B cell (primary cell): ENCODE measurements at regions not wholly inside any gene's neighbourhood (a gene's known extent, or its start where the extent isn't known, plus 50 kb on each side); places are given as distances from the start of the nearest gene placed in this dataset.

Experiments used
- ATAC-seq: fragments of 200-7000 bp; cut with Tn5 transposase; one replicate; pipeline ENCODE4 v1.10.0; 2021; ENCODE audit warnings: low read depth, mild to moderate bottlenecking, moderate number of reproducible peaks, moderate library complexity
- CTCF ChIA-PET: fragments of 350-600 bp; sonication (Branson Sonifier 250); formaldehyde crosslinking; loops from one replicate; lab custom pipeline; 2021; ENCODE audit warnings: antibody characterized with exemption, inconsistent platforms; lab: Charles Lee
- POLR2A ChIA-PET: fragments of 350-600 bp; sonication (Branson Sonifier 250); formaldehyde crosslinking; loops from one replicate; lab custom pipeline; 2021; ENCODE audit warnings: antibody characterized with exemption; lab: Charles Lee
- DNase-seq: peaks from one replicate; pipeline ENCODE4 v3.0.0; 2013
- H2AFZ ChIP-seq: 2 replicates; pipeline ENCODE4 v1.6.1; 2012; ENCODE audit warnings: mild to moderate bottlenecking, low read depth, low read length; ENCODE audit not compliant: insufficient read depth, poor library complexity, severe bottlenecking
- H3K27ac ChIP-seq, 2 donors: 1 replicate in 1 of 2; 2 replicates in 1 of 2; pipeline ENCODE4 v1.5.1; 2012 to 2013; ENCODE audit warnings: low read length in 2 of 2, mild to moderate bottlenecking in 2 of 2, moderate library complexity in 1 of 2
- H3K27me3 ChIP-seq, 4 experiments: fragments of 200-600 bp in 1 of 4; sonication (generic) in 1 of 4; replicated peaks in 1 of 4; 1 replicate in 2 of 4; 2 replicates in 2 of 4; pipeline versions ENCODE4 v1.6.1 to v1.7.0; 2013 to 2016; ENCODE audit warnings: low read length in 3 of 4, mild to moderate bottlenecking in 2 of 4, mixed read lengths in 1 of 4, moderate library complexity in 1 of 4; ENCODE audit not compliant: insufficient read depth in 4 of 4, control insufficient read depth in 3 of 4; ENCODE audit errors: control extremely low read depth in 1 of 4
- H3K36me3 ChIP-seq, 2 experiments: replicated peaks in 1 of 2; 1 replicate in 1 of 2; 2 replicates in 1 of 2; pipeline versions ENCODE4 v1.6.1 to v1.7.1; 2013; ENCODE audit warnings: low read length in 1 of 2; ENCODE audit not compliant: insufficient read depth in 2 of 2, control insufficient read depth in 1 of 2; ENCODE audit errors: control extremely low read depth in 1 of 2, extremely low read depth in 1 of 2
- H3K4me1 ChIP-seq, 2 donors: fragments of 200-600 bp in 1 of 2; sonication (generic) in 1 of 2; 1 replicate in 1 of 2; 2 replicates in 1 of 2; pipeline versions ENCODE4 v1.5.1 to v1.6.1; 2013 to 2017; ENCODE audit warnings: low read length in 2 of 2; ENCODE audit not compliant: control insufficient read depth in 2 of 2, insufficient read depth in 2 of 2
- H3K4me2 ChIP-seq: replicated peaks from 2 replicates; pipeline ENCODE3; 2012; ENCODE audit warnings: mild to moderate bottlenecking, low read depth, low read length; ENCODE audit not compliant: poor library complexity, severe bottlenecking
- H3K4me3 ChIP-seq, 5 experiments: fragments of 200-600 bp in 1 of 5; sonication (generic) in 1 of 5; 1 replicate in 3 of 5; 2 replicates in 2 of 5; pipeline versions ENCODE4 v1.5.1 to v1.7.0; 2011 to 2016; ENCODE audit warnings: low read length in 4 of 5, mild to moderate bottlenecking in 4 of 5, low read depth in 2 of 5, control low read depth in 1 of 5, moderate library complexity in 1 of 5; ENCODE audit not compliant: insufficient read depth in 1 of 5; ENCODE audit errors: control extremely low read depth in 1 of 5, extremely low read depth in 1 of 5
- H3K79me2 ChIP-seq: fragments of 200-600 bp; sonication (generic); one replicate; pipeline ENCODE4 v1.6.0; 2016; ENCODE audit warnings: low read length; ENCODE audit not compliant: control insufficient read depth, insufficient read depth
- H3K9ac ChIP-seq: fragments of 200-600 bp; sonication (generic); 2 replicates; pipeline ENCODE4 v1.6.1; 2017; ENCODE audit warnings: mild to moderate bottlenecking, low read length, moderate library complexity
- H3K9me3 ChIP-seq, 3 donors: one replicate each; pipeline versions ENCODE4 v1.6.1 to v1.7.1; 2013; ENCODE audit warnings: low read length in 2 of 3; ENCODE audit not compliant: control insufficient read depth in 2 of 3, insufficient read depth in 1 of 3; ENCODE audit errors: control extremely low read depth in 1 of 3
- H4K20me1 ChIP-seq: 2 replicates; pipeline ENCODE4 v1.6.0; 2012; ENCODE audit warnings: mild to moderate bottlenecking, low read length; ENCODE audit not compliant: insufficient read depth, control insufficient read depth, poor library complexity, severe bottlenecking
- H3K27ac Mint-ChIP-seq: one replicate; pipeline ENCODE4 v1.8.0; 2021; ENCODE audit warnings: mixed read lengths
- H3K27me3 Mint-ChIP-seq: one replicate; pipeline ENCODE4 v1.8.0; 2021; ENCODE audit warnings: mixed read lengths
- H3K4me1 Mint-ChIP-seq: one replicate; pipeline ENCODE4 v1.8.0; 2021; ENCODE audit warnings: mixed read lengths
- H3K4me3 Mint-ChIP-seq: one replicate; pipeline ENCODE4 v1.8.0; 2021; ENCODE audit warnings: mixed read lengths
- H3K9me3 Mint-ChIP-seq: one replicate; pipeline ENCODE4 v1.8.0; 2022; ENCODE audit warnings: mixed read lengths; ENCODE audit not compliant: insufficient read depth
- CTCF ChIP-seq: fragments of 200-600 bp; IDR thresholded peaks from one replicate; pipeline ENCODE4 v1.8.0; 2022; ENCODE audit warnings: antibody characterized with exemption, mild to moderate bottlenecking
- EZH2 ChIP-seq: IDR thresholded peaks from 2 replicates; pipeline ENCODE4 v1.6.1; 2012; ENCODE audit warnings: borderline replicate concordance, low read depth, mild to moderate bottlenecking, moderate library complexity, low read length; ENCODE audit not compliant: insufficient read depth, poor library complexity, severe bottlenecking
- WGBS: methylation state at CpG from one replicate; pipeline ENCODE4 v1.1.5; 2013; ENCODE audit warnings: missing lambda C conversion rate; ENCODE audit not compliant: insufficient coverage; 5-methylcytosine and 5-hydroxymethylcytosine counted together
- intact Hi-C: fragments of 100-400 bp; cut with micrococcal nuclease; formaldehyde crosslinking; loops from one replicate; pipeline ENCODE4 v1.10.0; 2022

DNA sequence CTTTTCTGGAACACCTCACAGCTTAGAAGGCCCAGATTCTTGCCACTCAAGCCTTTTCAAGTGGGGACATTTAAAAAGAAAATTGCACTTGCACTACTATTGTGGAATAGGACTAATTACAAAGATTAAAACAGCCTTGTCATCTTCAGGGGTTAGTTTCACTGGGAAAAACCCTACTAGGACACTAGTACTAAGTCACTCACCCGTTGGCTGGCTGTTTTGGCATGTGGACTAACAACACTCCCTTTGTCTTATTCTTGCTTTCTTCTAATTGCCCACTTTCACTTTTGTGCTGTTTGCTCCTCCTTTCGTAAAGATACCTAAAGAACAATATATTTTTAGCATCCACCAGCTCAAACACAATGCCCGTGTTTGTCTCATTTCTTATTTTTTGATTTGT is 200.9 kb upstream of the MID1 start:
- Mint-ChIP-seq H3K27ac (no peak overlapping the region), H3K9me3 (no peaks in the 10 kb centered on the region), H3K4me3 (no peak overlapping the region), H3K27me3 (no peaks in the 10 kb centered on the region), H3K4me1 (no peaks in the 10 kb centered on the region)
- DNase-seq, result no peak
- H3K27me3 ChIP-seq, result no peaks in the 10 kb centered on the region
- TF ChIP-seq EZH2 (no peak), CTCF (no peak)
- ATAC-seq, result no peak
- H3K4me3 ChIP-seq, result no peak overlapping the region
- no peak overlapping the region for H3K9ac ChIP-seq
- H3K4me1 ChIP-seq, result no peaks in the 10 kb centered on the region
- no peaks in the 10 kb centered on the region for H4K20me1 ChIP-seq
- CTCF ChIA-PET, result no interaction called here
- POLR2A ChIA-PET, result no interaction called here
- H3K4me2 ChIP-seq, result no peak overlapping the region
- 60% methylated on average over 1 of the region's 3 CpGs for whole genome bisulfite sequencing
- H2AFZ ChIP-seq, result no peak overlapping the region
- H3K36me3 ChIP-seq, result no peaks in the 10 kb centered on the region
- intact Hi-C loops, result no loop called here
- H3K79me2 ChIP-seq, result no peaks in the 10 kb centered on the region
- no peak overlapping the region for H3K27ac ChIP-seq
- no peaks in the 10 kb centered on the region for H3K9me3 ChIP-seq

DNA sequence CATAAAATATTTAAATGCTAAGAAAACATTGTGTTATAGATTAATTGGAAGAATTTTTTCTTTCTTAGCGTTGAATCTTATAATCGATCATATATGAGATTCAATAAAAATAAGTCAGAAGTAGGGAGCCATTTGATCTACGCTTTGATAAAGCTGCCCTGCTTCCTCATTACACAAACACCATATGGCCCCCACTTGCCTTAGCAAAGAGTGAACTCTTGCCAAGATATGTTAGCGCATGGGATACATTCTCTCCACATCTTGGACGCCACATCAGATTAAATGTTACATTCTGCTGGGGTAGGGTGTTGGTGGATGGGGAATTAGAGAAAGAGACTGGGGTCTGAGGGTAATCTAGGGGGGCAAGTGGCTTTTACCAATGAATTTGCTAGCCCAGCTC is 207.7 kb upstream of the MID1 start:
- H3K4me3 Mint-ChIP-seq, result no peak overlapping the region
- H3K4me1 ChIP-seq, result no peaks in the 10 kb centered on the region
- no peak overlapping the region for H3K9ac ChIP-seq
- ChIA-PET CTCF (no interaction called here), POLR2A (no interaction called here)
- H3K4me2 ChIP-seq, result no peak overlapping the region
- H3K27ac ChIP-seq, result no peak overlapping the region
- H3K27me3 ChIP-seq, result no peaks in the 10 kb centered on the region
- H3K4me3 ChIP-seq, result no peak overlapping the region
- no peaks in the 10 kb centered on the region for H3K36me3 ChIP-seq
- ATAC-seq (no peak), DNase-seq (no peak)
- no peak overlapping the region for H2AFZ ChIP-seq
- no CpG with 5 or more reads among the region's 5 CpGs for WGBS
- H3K9me3 Mint-ChIP-seq, result no peaks in the 10 kb centered on the region
- no peak overlapping the region for H3K27ac Mint-ChIP-seq
- H4K20me1 ChIP-seq, result no peaks in the 10 kb centered on the region
- intact Hi-C loops, result no loop called here
- H3K79me2 ChIP-seq, result no peaks in the 10 kb centered on the region
- H3K4me1 Mint-ChIP-seq, result no peaks in the 10 kb centered on the region
- no peak for TF ChIP-seq EZH2
- TF ChIP-seq CTCF, result no peak
- H3K27me3 Mint-ChIP-seq, result no peaks in the 10 kb centered on the region
- H3K9me3 ChIP-seq, result no peaks in the 10 kb centered on the region
